Activated T-helper 1 cell treated with anti-CD3 and anti-CD28 coated beads, Interleukin-2, amount 50 U/mL, for 16 hours (primary cell): ENCODE measurements at regions not wholly inside any gene's neighbourhood (a gene's known extent, or its start where the extent isn't known, plus 50 kb on each side); places are given as distances from the start of the nearest gene placed in this dataset.

Experiments
- DNase-seq, 2 donors: peaks; one replicate each; pipeline ENCODE4 v3.0.0-alpha.2; 2020; ENCODE audit warnings: low read depth in 1 of 2, low spot score in 1 of 2

GRCh38 chrX:69365349-69365748 lies 138.8 kb upstream of the NALF2 start:
- DNase-seq: no peak

- no peak for DNase-seq
These were observed 141.3 kb upstream of the NALF2 start for GRCh38 chrX:69362856-69363255.

GRCh38 chrX:69362354-69362753 lies 141.8 kb upstream of the NALF2 start:
- no peak for DNase-seq

- no peak for DNase-seq
These were observed 142.7 kb upstream of the NALF2 start for GRCh38 chrX:69361311-69361845.

- DNase-seq: no peak
These were observed 146.8 kb upstream of the NALF2 start for GRCh38 chrX:69357317-69357716.

GRCh38 chrX:69324851-69325250 lies 159.6 kb upstream of the PJA1 start:
- no peak for DNase-seq

GRCh38 chrX:69323786-69324720 lies 158.8 kb upstream of the PJA1 start:
- no peak for DNase-seq

GRCh38 chrX:69321789-69322188 lies 156.5 kb upstream of the PJA1 start:
- no peak for DNase-seq

- DNase-seq: no peak
These were observed 155.9 kb upstream of the PJA1 start for GRCh38 chrX:69321006-69321655.

GRCh38 chrX:69320116-69320515 lies 154.9 kb upstream of the PJA1 start:
- no peak for DNase-seq

- DNase-seq: no peak
These were observed 154.1 kb upstream of the PJA1 start for GRCh38 chrX:69319376-69319775.

- no peak for DNase-seq
These were observed 153.5 kb upstream of the PJA1 start for GRCh38 chrX:69318651-69319340.

GRCh38 chrX:69317721-69318120 lies 152.5 kb upstream of the PJA1 start:
- no peak for DNase-seq

- DNase-seq: no peak
These were observed 149.4 kb upstream of the PJA1 start for GRCh38 chrX:69314436-69315348.

- no peak for DNase-seq
These were observed 148.5 kb upstream of the PJA1 start for GRCh38 chrX:69313617-69314290.

- no peak for DNase-seq
These were observed 146.8 kb upstream of the PJA1 start for GRCh38 chrX:69311936-69312670.

- DNase-seq: no peak
These were observed 144.0 kb upstream of the PJA1 start for GRCh38 chrX:69309074-69309792.

- no peak for DNase-seq
These were observed 142.5 kb upstream of the PJA1 start for GRCh38 chrX:69307756-69308155.

GRCh38 chrX:69307029-69307428 lies 141.8 kb upstream of the PJA1 start:
- no peak for DNase-seq
